ENCODE measurements at regions not wholly inside any gene's neighbourhood (a gene's known extent, or its start where the extent isn't known, plus 50 kb on each side); places are given as distances from the start of the nearest gene placed in this dataset.

GRCh38 chr5:163608621-163609020, 103.2 kb downstream of the MAT2B start:
- Histone ChIP-seq H3K4me3 (ENCODE audit: low read length in 2 of 2) (no peak overlapping the region), H3K4me1 (ENCODE audit: insufficient read depth, low read length) (no peaks in the 10 kb centered on the region), H3K27me3 (ENCODE audit: insufficient read depth, low read length) (no peaks in the 10 kb centered on the region), H3K9me3 (ENCODE audit: control insufficient read depth in 1 of 2, low read length in 2 of 2) (no peaks in the 10 kb centered on the region), H3K36me3 (ENCODE audit: insufficient read depth, low read length) (no peaks in the 10 kb centered on the region), H3K27ac (ENCODE audit: low read depth, low read length) (no peak overlapping the region)
- no peak for DNase-seq
- ChIA-PET POLR2A (ENCODE audit: partially characterized antibody) (no interaction called here), CTCF (ENCODE audit: partially characterized antibody) (no interaction called here)
- Mint-ChIP-seq H3K4me3 (no peak overlapping the region), H3K27ac (no peak overlapping the region), H3K9me3 (no peaks in the 10 kb centered on the region), H3K36me3 (no peaks in the 10 kb centered on the region), H3K4me1 (no peaks in the 10 kb centered on the region), H3K27me3 (peaks cover 1 to 3% of the 10 kb centered on the region in 2 donors)
- intact Hi-C loops (cut with micrococcal nuclease): no loop called here

- no peak overlapping the region for H3K4me3 ChIP-seq (ENCODE audit: low read length in 2 of 2)
- no peak overlapping the region for H3K27ac Mint-ChIP-seq
- CTCF ChIA-PET (ENCODE audit: partially characterized antibody): no interaction called here
- H3K4me1 Mint-ChIP-seq: no peaks in the 10 kb centered on the region
- no peaks in the 10 kb centered on the region for H3K9me3 ChIP-seq (ENCODE audit: control insufficient read depth in 1 of 2, low read length in 2 of 2)
- no peaks in the 10 kb centered on the region for H3K9me3 Mint-ChIP-seq
- H3K4me3 Mint-ChIP-seq: no peak overlapping the region
- POLR2A ChIA-PET (ENCODE audit: partially characterized antibody): no interaction called here
- no peaks in the 10 kb centered on the region for H3K4me1 ChIP-seq (ENCODE audit: insufficient read depth, low read length)
- no peaks in the 10 kb centered on the region for H3K27me3 ChIP-seq (ENCODE audit: insufficient read depth, low read length)
- H3K36me3 ChIP-seq (ENCODE audit: insufficient read depth, low read length): no peaks in the 10 kb centered on the region
- no peak overlapping the region for H3K27ac ChIP-seq (ENCODE audit: low read depth, low read length)
- H3K36me3 Mint-ChIP-seq: no peaks in the 10 kb centered on the region
- DNase-seq: no peak
- intact Hi-C loops (cut with micrococcal nuclease): no loop called here
- H3K27me3 Mint-ChIP-seq: peaks cover 1 to 3% of the 10 kb centered on the region in 2 donors
Measured at GRCh38 chr5:163609910-163610309, 104.5 kb downstream of the MAT2B start.

- H3K4me1 Mint-ChIP-seq: no peaks in the 10 kb centered on the region
- H3K27me3 Mint-ChIP-seq: peaks cover 1 to 3% of the 10 kb centered on the region in 2 donors
- intact Hi-C loops (cut with micrococcal nuclease): no loop called here
- no peak for DNase-seq
- Histone ChIP-seq H3K27ac (ENCODE audit: low read depth, low read length) (no peak overlapping the region), H3K36me3 (ENCODE audit: insufficient read depth, low read length) (no peaks in the 10 kb centered on the region), H3K4me3 (ENCODE audit: low read length in 2 of 2) (no peak overlapping the region), H3K9me3 (ENCODE audit: control insufficient read depth in 1 of 2, low read length in 2 of 2) (no peaks in the 10 kb centered on the region), H3K27me3 (ENCODE audit: insufficient read depth, low read length) (no peaks in the 10 kb centered on the region), H3K4me1 (ENCODE audit: insufficient read depth, low read length) (no peaks in the 10 kb centered on the region)
- no peaks in the 10 kb centered on the region for H3K9me3 Mint-ChIP-seq
- no peak overlapping the region for H3K27ac Mint-ChIP-seq
- H3K36me3 Mint-ChIP-seq: no peaks in the 10 kb centered on the region
- ChIA-PET POLR2A (ENCODE audit: partially characterized antibody) (no interaction called here), CTCF (ENCODE audit: partially characterized antibody) (no interaction called here)
- H3K4me3 Mint-ChIP-seq: no peak overlapping the region
Measured at GRCh38 chr5:163612358-163613149, 107.1 kb downstream of the MAT2B start.

- CTCF ChIA-PET (ENCODE audit: partially characterized antibody): no interaction called here
- POLR2A ChIA-PET (ENCODE audit: partially characterized antibody): no interaction called here
- Histone ChIP-seq H3K27me3 (ENCODE audit: insufficient read depth, low read length) (no peaks in the 10 kb centered on the region), H3K36me3 (ENCODE audit: insufficient read depth, low read length) (no peaks in the 10 kb centered on the region), H3K9me3 (ENCODE audit: control insufficient read depth in 1 of 2, low read length in 2 of 2) (no peaks in the 10 kb centered on the region), H3K4me1 (ENCODE audit: insufficient read depth, low read length) (no peaks in the 10 kb centered on the region), H3K4me3 (ENCODE audit: low read length in 2 of 2) (no peak overlapping the region), H3K27ac (ENCODE audit: low read depth, low read length) (no peak overlapping the region)
- Mint-ChIP-seq H3K9me3 (no peaks in the 10 kb centered on the region), H3K36me3 (no peaks in the 10 kb centered on the region), H3K4me3 (no peak overlapping the region), H3K4me1 (no peaks in the 10 kb centered on the region), H3K27ac (no peak overlapping the region), H3K27me3 (peaks cover 3% of the 10 kb centered on the region in 2 donors)
- DNase-seq: no peak
- intact Hi-C loops (cut with micrococcal nuclease): no loop called here
Measured at GRCh38 chr5:163613150-163613442, 107.7 kb downstream of the MAT2B start.

GRCh38 chr5:163614787-163615186, 109.4 kb downstream of the MAT2B start:
- H3K27me3 ChIP-seq (ENCODE audit: insufficient read depth, low read length): no peaks in the 10 kb centered on the region
- Mint-ChIP-seq H3K4me3 (no peak overlapping the region), H3K4me1 (no peaks in the 10 kb centered on the region), H3K27ac (no peak overlapping the region), H3K9me3 (no peaks in the 10 kb centered on the region), H3K27me3 (peaks cover 3 to 4% of the 10 kb centered on the region in 2 donors), H3K36me3 (no peaks in the 10 kb centered on the region)
- ChIA-PET CTCF (ENCODE audit: partially characterized antibody) (no interaction called here), POLR2A (ENCODE audit: partially characterized antibody) (no interaction called here)
- no peak for DNase-seq
- H3K27ac ChIP-seq (ENCODE audit: low read depth, low read length): no peak overlapping the region
- no peaks in the 10 kb centered on the region for H3K4me1 ChIP-seq (ENCODE audit: insufficient read depth, low read length)
- no peaks in the 10 kb centered on the region for H3K36me3 ChIP-seq (ENCODE audit: insufficient read depth, low read length)
- intact Hi-C loops (cut with micrococcal nuclease): no loop called here
- H3K9me3 ChIP-seq (ENCODE audit: control insufficient read depth in 1 of 2, low read length in 2 of 2): no peaks in the 10 kb centered on the region
- H3K4me3 ChIP-seq (ENCODE audit: low read length in 2 of 2): no peak overlapping the region

GRCh38 chr5:163619273-163619934, 114.0 kb downstream of the MAT2B start:
- ChIA-PET POLR2A (ENCODE audit: partially characterized antibody) (no interaction called here), CTCF (ENCODE audit: partially characterized antibody) (no interaction called here)
- intact Hi-C loops (cut with micrococcal nuclease): no loop called here
- Histone ChIP-seq H3K4me1 (ENCODE audit: insufficient read depth, low read length) (no peaks in the 10 kb centered on the region), H3K4me3 (ENCODE audit: low read length in 2 of 2) (no peak overlapping the region), H3K27me3 (ENCODE audit: insufficient read depth, low read length) (no peaks in the 10 kb centered on the region), H3K36me3 (ENCODE audit: insufficient read depth, low read length) (no peaks in the 10 kb centered on the region), H3K9me3 (ENCODE audit: control insufficient read depth in 1 of 2, low read length in 2 of 2) (no peaks in the 10 kb centered on the region), H3K27ac (ENCODE audit: low read depth, low read length) (no peak overlapping the region)
- Mint-ChIP-seq H3K36me3 (no peaks in the 10 kb centered on the region), H3K27me3 (peaks cover 0 to 2% of the 10 kb centered on the region in 2 donors), H3K4me3 (no peak overlapping the region), H3K9me3 (no peaks in the 10 kb centered on the region), H3K27ac (no peak overlapping the region), H3K4me1 (no peaks in the 10 kb centered on the region)
- DNase-seq: no peak

GRCh38 chr5:163619951-163620350, 114.5 kb downstream of the MAT2B start:
- Mint-ChIP-seq H3K36me3 (no peaks in the 10 kb centered on the region), H3K27me3 (peaks cover 0 to 2% of the 10 kb centered on the region in 2 donors), H3K9me3 (no peaks in the 10 kb centered on the region), H3K4me1 (no peaks in the 10 kb centered on the region), H3K27ac (no peak overlapping the region), H3K4me3 (no peak overlapping the region)
- no peaks in the 10 kb centered on the region for H3K36me3 ChIP-seq (ENCODE audit: insufficient read depth, low read length)
- ChIA-PET POLR2A (ENCODE audit: partially characterized antibody) (no interaction called here), CTCF (ENCODE audit: partially characterized antibody) (no interaction called here)
- H3K27me3 ChIP-seq (ENCODE audit: insufficient read depth, low read length): no peaks in the 10 kb centered on the region
- no peaks in the 10 kb centered on the region for H3K4me1 ChIP-seq (ENCODE audit: insufficient read depth, low read length)
- intact Hi-C loops (cut with micrococcal nuclease): no loop called here
- H3K27ac ChIP-seq (ENCODE audit: low read depth, low read length): no peak overlapping the region
- H3K9me3 ChIP-seq (ENCODE audit: control insufficient read depth in 1 of 2, low read length in 2 of 2): no peaks in the 10 kb centered on the region
- DNase-seq: no peak
- H3K4me3 ChIP-seq (ENCODE audit: low read length in 2 of 2): no peak overlapping the region

All from CD4-positive, alpha-beta memory T cell (primary cell).